Muscle layer of duodenum (tissue), 2 donors: ENCODE measurements at regions not wholly inside any gene's neighbourhood (a gene's known extent, or its start where the extent isn't known, plus 50 kb on each side); places are given as distances from the start of the nearest gene placed in this dataset.

Experiments used
- H3K27ac ChIP-seq: one replicate; pipeline ENCODE4 v1.7.0; 2013; ENCODE audit warnings: mild to moderate bottlenecking, low read length
- H3K27me3 ChIP-seq: one replicate; pipeline ENCODE4 v1.7.0; 2013; ENCODE audit warnings: low read depth, mild to moderate bottlenecking, control low read depth, low read length
- H3K36me3 ChIP-seq, 2 donors: one replicate each; pipeline ENCODE4 v1.7.0; 2013; ENCODE audit warnings: low read length in 2 of 2, control low read depth in 1 of 2, mild to moderate bottlenecking in 1 of 2; ENCODE audit not compliant: insufficient read depth in 2 of 2, control insufficient read depth in 1 of 2
- H3K4me1 ChIP-seq, 2 donors: one replicate each; pipeline ENCODE4 v1.7.0; 2013; ENCODE audit warnings: low read length in 2 of 2, mild to moderate bottlenecking in 2 of 2, control low read depth in 1 of 2, moderate library complexity in 1 of 2; ENCODE audit not compliant: insufficient read depth in 2 of 2, control insufficient read depth in 1 of 2
- H3K4me3 ChIP-seq, 2 donors: one replicate each; pipeline ENCODE4 v1.7.0; 2013; ENCODE audit warnings: low read length in 2 of 2, low read depth in 1 of 2, mild to moderate bottlenecking in 1 of 2
- H3K9me3 ChIP-seq, 2 donors: one replicate each; pipeline ENCODE4 v1.7.0; 2013; ENCODE audit warnings: low read length in 2 of 2, control low read depth in 1 of 2, mild to moderate bottlenecking in 1 of 2; ENCODE audit not compliant: control insufficient read depth in 1 of 2
- donor health status: healthy.

- no peaks in the 10 kb centered on the region for H3K27me3 ChIP-seq
These were observed 237.5 kb upstream of the NLRP1 start for GRCh38 chr17:5821803-5822202.

GRCh38 chr17:5822281-5823060 lies 238.2 kb upstream of the NLRP1 start:
- Histone ChIP-seq H3K4me3 (no peak overlapping the region), H3K9me3 (no peaks in the 10 kb centered on the region), H3K27me3 (no peaks in the 10 kb centered on the region), H3K36me3 (no peaks in the 10 kb centered on the region), H3K4me1 (no peaks in the 10 kb centered on the region), H3K27ac (no peak overlapping the region)

More at GRCh38 chr17:5821803-5822202, 237.5 kb upstream of the NLRP1 start:
- no peaks in the 10 kb centered on the region for H3K4me1 ChIP-seq
- H3K9me3 ChIP-seq: no peaks in the 10 kb centered on the region
- no peaks in the 10 kb centered on the region for H3K36me3 ChIP-seq
- H3K27ac ChIP-seq: no peak overlapping the region
- H3K4me3 ChIP-seq: no peak overlapping the region

DNA sequence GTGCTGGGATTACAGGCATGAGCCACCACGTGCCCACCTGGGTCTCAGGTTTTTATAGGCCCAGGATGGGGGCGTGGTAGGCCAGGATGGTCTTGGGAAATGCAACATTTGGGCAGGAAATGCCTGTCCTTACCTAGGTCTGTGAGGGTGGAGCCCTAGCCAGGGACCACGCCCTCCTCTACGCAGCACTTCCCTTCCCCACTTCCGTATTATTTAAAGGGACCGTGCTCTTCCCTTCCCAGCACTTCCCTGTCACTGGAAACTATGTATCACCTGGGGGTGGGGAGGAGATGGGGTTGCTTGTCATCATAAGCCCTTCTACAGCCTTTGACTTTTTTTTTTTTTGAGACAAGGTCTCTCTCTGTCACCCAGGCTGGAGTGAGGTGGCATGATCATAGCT lies 238.9 kb upstream of the NLRP1 start:
- H3K4me3 ChIP-seq: no peak overlapping the region
- H3K9me3 ChIP-seq: peaks cover 0 to 2% of the 10 kb centered on the region in 2 donors
- H3K27me3 ChIP-seq: no peaks in the 10 kb centered on the region
- no peaks in the 10 kb centered on the region for H3K4me1 ChIP-seq
- H3K36me3 ChIP-seq: no peaks in the 10 kb centered on the region
- no peak overlapping the region for H3K27ac ChIP-seq

- no peaks in the 10 kb centered on the region for H3K36me3 ChIP-seq
- H3K27me3 ChIP-seq: no peaks in the 10 kb centered on the region
- H3K4me1 ChIP-seq: no peaks in the 10 kb centered on the region
- no peak overlapping the region for H3K27ac ChIP-seq
- H3K9me3 ChIP-seq: peaks cover 0 to 3% of the 10 kb centered on the region in 2 donors
- H3K4me3 ChIP-seq: no peak overlapping the region
These were observed 241.5 kb upstream of the NLRP1 start for GRCh38 chr17:5825717-5826330.

DNA sequence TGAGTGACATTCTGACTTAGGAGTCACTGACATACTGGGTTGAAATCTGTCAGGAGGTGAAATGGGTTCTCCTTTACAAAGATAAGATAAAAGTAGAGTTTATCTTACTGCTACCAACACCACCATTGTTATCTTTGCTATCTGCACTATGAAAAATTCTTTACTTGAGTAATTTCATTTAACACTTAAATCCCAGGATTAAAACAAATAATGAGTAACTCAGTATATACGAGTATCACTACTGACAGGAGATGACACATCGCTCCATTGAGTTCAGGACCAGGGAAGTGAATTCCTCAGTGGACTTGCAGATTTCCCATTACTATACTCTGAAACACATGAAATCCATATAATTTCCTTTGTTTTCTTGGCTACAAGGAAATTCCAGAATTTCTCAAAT lies 242.1 kb upstream of the NLRP1 start:
- no peaks in the 10 kb centered on the region for H3K4me1 ChIP-seq
- no peak overlapping the region for H3K4me3 ChIP-seq
- no peaks in the 10 kb centered on the region for H3K36me3 ChIP-seq
- no peak overlapping the region for H3K27ac ChIP-seq
- H3K27me3 ChIP-seq: no peaks in the 10 kb centered on the region
- peaks cover 0 to 3% of the 10 kb centered on the region in 2 donors for H3K9me3 ChIP-seq

DNA sequence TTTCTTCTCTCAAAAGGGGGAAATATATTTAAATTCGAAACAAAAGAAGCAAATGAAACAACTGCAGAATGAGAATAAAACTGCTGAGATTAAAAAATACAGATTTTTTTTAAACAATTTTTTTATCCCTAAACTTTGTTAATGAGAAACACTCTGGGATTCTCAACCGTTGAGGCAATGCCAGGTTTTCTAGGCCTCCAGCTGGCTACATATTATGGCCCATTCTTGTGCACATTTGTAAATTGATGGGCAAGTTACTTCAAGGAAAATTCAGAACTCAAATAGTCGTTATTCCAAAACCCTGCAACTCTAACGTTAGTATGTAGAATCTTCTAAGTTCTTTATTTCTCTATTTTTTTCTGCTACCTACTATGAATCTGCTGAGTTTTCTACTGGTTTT lies 239.3 kb upstream of the WSCD1 start:
- Histone ChIP-seq H3K4me3 (no peak overlapping the region), H3K27me3 (no peaks in the 10 kb centered on the region), H3K9me3 (peaks cover 0 to 3% of the 10 kb centered on the region in 2 donors), H3K4me1 (no peaks in the 10 kb centered on the region), H3K36me3 (no peaks in the 10 kb centered on the region), H3K27ac (no peak overlapping the region)

DNA sequence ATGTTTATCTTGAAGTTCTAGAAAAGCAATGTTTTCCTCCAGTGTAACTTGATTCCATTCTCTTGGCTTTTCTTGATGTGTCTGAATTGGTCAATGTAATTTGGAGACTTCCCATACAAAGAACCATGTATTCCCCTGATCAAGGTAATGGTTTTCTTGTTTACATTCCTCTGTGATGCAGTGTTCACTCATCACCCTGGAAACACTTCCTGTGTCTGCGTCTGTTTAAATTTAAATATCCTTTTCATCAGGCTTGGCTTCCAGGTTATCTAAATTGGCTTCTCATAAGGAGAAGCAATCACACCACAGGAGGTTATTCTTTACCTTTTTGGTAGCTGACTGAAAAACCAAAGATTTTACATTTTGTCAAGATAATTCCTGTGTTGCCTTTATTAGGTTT lies 237.3 kb upstream of the WSCD1 start:
- Histone ChIP-seq H3K36me3 (no peaks in the 10 kb centered on the region), H3K27ac (no peak overlapping the region), H3K4me1 (no peaks in the 10 kb centered on the region), H3K27me3 (no peaks in the 10 kb centered on the region), H3K4me3 (no peak overlapping the region), H3K9me3 (peaks cover 0 to 3% of the 10 kb centered on the region in 2 donors)

DNA sequence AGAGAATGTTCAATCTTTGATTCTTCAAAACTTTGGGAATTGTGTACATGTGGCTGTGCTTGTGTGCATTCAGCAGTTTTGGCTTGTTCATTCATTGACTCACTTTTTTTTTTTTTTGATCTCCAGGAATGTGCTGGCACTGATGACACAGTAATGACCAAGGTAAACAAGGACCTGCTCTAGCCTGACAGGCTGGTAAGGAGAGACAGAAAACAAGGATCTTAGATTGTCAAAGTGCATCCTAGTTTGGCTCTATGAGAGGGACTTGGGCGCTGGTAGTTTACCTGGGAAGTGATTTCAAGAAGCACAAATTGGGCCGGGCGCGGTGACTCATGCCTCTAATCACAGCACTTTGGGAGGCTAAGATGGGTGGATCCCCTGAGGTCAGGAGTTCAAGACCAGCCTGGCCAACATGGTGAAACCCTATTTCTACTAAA lies 233.1 kb upstream of the WSCD1 start:
- Histone ChIP-seq H3K36me3 (no peaks in the 10 kb centered on the region), H3K27ac (no peak overlapping the region), H3K4me3 (no peak overlapping the region), H3K4me1 (no peaks in the 10 kb centered on the region), H3K9me3 (no peaks in the 10 kb centered on the region), H3K27me3 (no peaks in the 10 kb centered on the region)

GRCh38 chr17:5838661-5839300 lies 231.4 kb upstream of the WSCD1 start:
- Histone ChIP-seq H3K4me1 (no peaks in the 10 kb centered on the region), H3K36me3 (no peaks in the 10 kb centered on the region), H3K4me3 (no peak overlapping the region), H3K9me3 (no peaks in the 10 kb centered on the region), H3K27me3 (no peaks in the 10 kb centered on the region), H3K27ac (no peak overlapping the region)

DNA sequence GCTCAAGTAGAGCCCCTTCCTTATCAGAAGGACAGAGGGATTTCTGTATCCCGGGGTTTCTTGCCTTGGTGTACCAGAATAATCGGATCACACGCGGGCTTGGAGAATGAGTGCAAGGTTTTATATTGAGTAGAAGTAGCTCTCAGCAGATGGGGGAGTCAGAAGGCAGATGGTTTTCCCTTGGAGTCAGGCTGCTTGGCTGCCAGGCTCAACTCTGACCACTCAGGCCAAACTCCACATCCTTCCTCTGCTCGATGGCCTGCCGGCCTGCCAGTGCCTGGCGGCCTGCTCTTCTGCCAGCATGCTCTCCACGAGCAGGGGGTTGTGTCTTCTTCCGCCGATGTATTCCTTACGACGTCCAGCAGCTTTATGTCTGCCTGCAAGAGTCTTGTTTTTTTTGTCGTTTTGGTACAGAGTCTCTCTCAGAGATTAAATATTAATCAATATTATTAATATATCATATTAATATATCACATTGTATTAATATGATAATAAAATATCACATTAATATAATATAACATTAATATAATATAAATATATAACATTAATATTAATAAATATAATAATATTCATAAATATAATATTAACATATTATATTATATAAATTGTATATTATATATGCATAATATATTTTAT lies 229.2 kb upstream of the WSCD1 start:
- no peaks in the 10 kb centered on the region for H3K9me3 ChIP-seq
- H3K4me1 ChIP-seq: no peaks in the 10 kb centered on the region
- no peak overlapping the region for H3K27ac ChIP-seq
- H3K4me3 ChIP-seq: no peak overlapping the region
- no peaks in the 10 kb centered on the region for H3K36me3 ChIP-seq
- no peaks in the 10 kb centered on the region for H3K27me3 ChIP-seq

GRCh38 chr17:5841862-5842261 lies 228.3 kb upstream of the WSCD1 start:
- Histone ChIP-seq H3K27me3 (no peaks in the 10 kb centered on the region), H3K9me3 (no peaks in the 10 kb centered on the region), H3K27ac (no peak overlapping the region), H3K4me3 (no peak overlapping the region), H3K4me1 (no peaks in the 10 kb centered on the region), H3K36me3 (no peaks in the 10 kb centered on the region)
